Heart right ventricle (tissue), 16 donors: ENCODE measurements at regions not wholly inside any gene's neighbourhood (a gene's known extent, or its start where the extent isn't known, plus 50 kb on each side); places are given as distances from the start of the nearest gene placed in this dataset.

Source experiments
- ATAC-seq, 8 donors: fragments of 200-7000 bp; cut with Tn5 transposase; one replicate each; pipeline ENCODE4 v1.9.1; 2020; ENCODE audit warnings: mild to moderate bottlenecking in 8 of 8, moderate library complexity in 8 of 8, moderate number of reproducible peaks in 1 of 8
- DNase-seq, 2 donors: peaks; one replicate each; pipeline ENCODE4 v3.0.0-alpha.2; 2020
- H3K27ac ChIP-seq, 10 donors: fragments of 200-600 bp; sonication (generic) in 2 of 10; one replicate each; pipeline versions ENCODE4 v1.5.0 to v1.8.0; 2020 to 2022; ENCODE audit warnings: mild to moderate bottlenecking in 3 of 10
- H3K27me3 ChIP-seq, 7 donors: fragments of 200-600 bp; one replicate each; pipeline ENCODE4 v1.8.0; 2021 to 2022; ENCODE audit warnings: mild to moderate bottlenecking in 2 of 7
- H3K36me3 ChIP-seq, 9 donors: fragments of 200-600 bp; sonication (generic) in 1 of 9; one replicate each; pipeline versions ENCODE4 v1.5.0 to v1.8.0; 2020 to 2022; ENCODE audit warnings: mild to moderate bottlenecking in 2 of 9
- H3K4me1 ChIP-seq, 9 donors: fragments of 200-600 bp; sonication (generic) in 1 of 9; one replicate each; pipeline versions ENCODE4 v1.5.0 to v1.8.0; 2020 to 2022; ENCODE audit warnings: mild to moderate bottlenecking in 4 of 9
- H3K4me3 ChIP-seq, 10 donors: fragments of 200-600 bp; sonication (generic) in 2 of 10; one replicate each; pipeline versions ENCODE4 v1.5.0 to v1.8.0; 2020 to 2022; ENCODE audit warnings: mild to moderate bottlenecking in 7 of 10, moderate library complexity in 2 of 10
- H3K9me3 ChIP-seq, 11 donors: fragments of 200-600 bp in 10 of 11; sonication (generic) in 2 of 11; one replicate each; pipeline versions ENCODE4 v1.5.0 to v1.8.0; 2013 to 2022; ENCODE audit warnings: mild to moderate bottlenecking in 2 of 11, control low read depth in 1 of 11, moderate library complexity in 1 of 11
- WGBS, 2 donors: extraction: QIAGEN DNeasy Blood & Tissue Kit; methylation state at CpG; one replicate each; pipeline ENCODE4 v1.1.7; 2013; ENCODE audit warnings: inconsistent platforms in 1 of 2; 5-methylcytosine and 5-hydroxymethylcytosine counted together
- intact Hi-C, 10 donors: fragments of 100-400 bp; cut with DNase I; formaldehyde crosslinking; loops; one replicate each; pipeline versions ENCODE4 v1.11.1 to v1.14.2; 2022
- TF ChIP-seq, protein P1 (sequence below), 9 donors: fragments of 200-600 bp; sonication (generic) in 2 of 9; IDR thresholded peaks; one replicate each; pipeline versions ENCODE4 v1.5.0 to v1.8.0; 2021 to 2022; ENCODE audit warnings: antibody characterized with exemption in 9 of 9, mild to moderate bottlenecking in 5 of 9, moderate library complexity in 1 of 9
- donor health status: Arrhythmogenic right ventricular cardiomyopathy.
- donor health status: ischemic (EF 13 %, LVEDD 7.1; RV severe dilation, severe dysfunction).
- donor health status: healthy with polysubstance abuse.
- donor health status: DM: no; HTN: yes; CAD: no.
- donor health status: DM: no; HTN: no; CAD: no.
- donor health status: ischemic (EF 25% LVEDD 6.9; RV normal size, moderate dysfunction).
- donor health status: ischemic (EF 25% LVEDD 5.7; RV mildly dilated, moderate dysfunction).
- donor health status: healthy.
- donor health status: DM: yes; HTN: yes; CAD: no.
- donor health status: Ischemic cardiomyopathy.
- donor health status: ischemic (EF 35%, LVEDD 5.7; RV mildly dilated, moderate dysfunction).
- donor health status: nonischemic (EF 11% LVEDD 7.7; RV severe dilation, severe dysfunction).
- donor health status: DM: yes; HTN: yes; CAD: no.
- donor health status: PGD.
- donor health status: ischemic (EF 29% LVEDD 5.4; RV normal size, mild dysfunction).
- donor health status: nonischemic (EF 23%, LVEDD 6.1; RV moderate dilation, normal function).

GRCh38 chr6:16827627-16828026, 66.4 kb upstream of the ATXN1 start:
- WGBS, 2 donors = 89 to 92% methylated on average over 2 of the region's 2 CpGs
- Histone ChIP-seq H3K27me3 (no peaks in the 10 kb centered on the region), H3K9me3 (no peaks in the 10 kb centered on the region), H3K27ac (no peak overlapping the region), H3K4me1 (peaks cover 0 to 7% (median 0%) of the 10 kb centered on the region in 9 donors), H3K36me3 (no peaks in the 10 kb centered on the region), H3K4me3 (no peak overlapping the region)
- TF ChIP-seq, protein P1, sequence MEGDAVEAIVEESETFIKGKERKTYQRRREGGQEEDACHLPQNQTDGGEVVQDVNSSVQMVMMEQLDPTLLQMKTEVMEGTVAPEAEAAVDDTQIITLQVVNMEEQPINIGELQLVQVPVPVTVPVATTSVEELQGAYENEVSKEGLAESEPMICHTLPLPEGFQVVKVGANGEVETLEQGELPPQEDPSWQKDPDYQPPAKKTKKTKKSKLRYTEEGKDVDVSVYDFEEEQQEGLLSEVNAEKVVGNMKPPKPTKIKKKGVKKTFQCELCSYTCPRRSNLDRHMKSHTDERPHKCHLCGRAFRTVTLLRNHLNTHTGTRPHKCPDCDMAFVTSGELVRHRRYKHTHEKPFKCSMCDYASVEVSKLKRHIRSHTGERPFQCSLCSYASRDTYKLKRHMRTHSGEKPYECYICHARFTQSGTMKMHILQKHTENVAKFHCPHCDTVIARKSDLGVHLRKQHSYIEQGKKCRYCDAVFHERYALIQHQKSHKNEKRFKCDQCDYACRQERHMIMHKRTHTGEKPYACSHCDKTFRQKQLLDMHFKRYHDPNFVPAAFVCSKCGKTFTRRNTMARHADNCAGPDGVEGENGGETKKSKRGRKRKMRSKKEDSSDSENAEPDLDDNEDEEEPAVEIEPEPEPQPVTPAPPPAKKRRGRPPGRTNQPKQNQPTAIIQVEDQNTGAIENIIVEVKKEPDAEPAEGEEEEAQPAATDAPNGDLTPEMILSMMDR (IDR thresholded peaks at IDR 0.05) = no peak
- intact Hi-C loops = no loop called here
- DNase-seq = no peak
- no peak for ATAC-seq

DNA sequence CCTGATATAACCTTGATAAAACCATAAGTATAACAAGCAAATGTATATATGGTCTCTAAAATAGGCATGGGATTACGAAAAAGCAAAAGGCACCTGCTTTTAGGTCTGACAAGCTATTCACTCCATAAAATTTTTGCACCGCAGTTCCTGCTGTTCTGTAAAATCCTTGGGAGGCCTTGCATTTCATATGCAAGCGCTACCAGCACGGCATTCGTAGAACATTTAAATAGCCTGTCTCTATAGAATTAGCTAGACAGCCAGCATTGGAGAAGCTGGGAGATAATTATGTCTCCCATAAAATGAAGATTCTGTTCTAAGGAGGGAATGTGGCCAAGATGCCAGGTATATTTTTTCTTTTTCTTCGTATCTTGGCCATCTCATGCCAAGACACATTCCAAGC, 64.5 kb upstream of the ATXN1 start:
- TF ChIP-seq, protein P1 (IDR thresholded peaks at IDR 0.05) = no peak
- no peak for ATAC-seq
- no peak for DNase-seq
- H3K4me3 ChIP-seq = no peak overlapping the region
- WGBS, 2 donors = 96 to 99% methylated on average over 6 of the region's 6 CpGs
- intact Hi-C loops = no loop called here
- H3K27ac ChIP-seq = no peak overlapping the region
- peaks cover 0 to 7% (median 0%) of the 10 kb centered on the region in 9 donors for H3K4me1 ChIP-seq
- H3K27me3 ChIP-seq = no peaks in the 10 kb centered on the region
- H3K36me3 ChIP-seq = no peaks in the 10 kb centered on the region
- H3K9me3 ChIP-seq = no peaks in the 10 kb centered on the region

DNA sequence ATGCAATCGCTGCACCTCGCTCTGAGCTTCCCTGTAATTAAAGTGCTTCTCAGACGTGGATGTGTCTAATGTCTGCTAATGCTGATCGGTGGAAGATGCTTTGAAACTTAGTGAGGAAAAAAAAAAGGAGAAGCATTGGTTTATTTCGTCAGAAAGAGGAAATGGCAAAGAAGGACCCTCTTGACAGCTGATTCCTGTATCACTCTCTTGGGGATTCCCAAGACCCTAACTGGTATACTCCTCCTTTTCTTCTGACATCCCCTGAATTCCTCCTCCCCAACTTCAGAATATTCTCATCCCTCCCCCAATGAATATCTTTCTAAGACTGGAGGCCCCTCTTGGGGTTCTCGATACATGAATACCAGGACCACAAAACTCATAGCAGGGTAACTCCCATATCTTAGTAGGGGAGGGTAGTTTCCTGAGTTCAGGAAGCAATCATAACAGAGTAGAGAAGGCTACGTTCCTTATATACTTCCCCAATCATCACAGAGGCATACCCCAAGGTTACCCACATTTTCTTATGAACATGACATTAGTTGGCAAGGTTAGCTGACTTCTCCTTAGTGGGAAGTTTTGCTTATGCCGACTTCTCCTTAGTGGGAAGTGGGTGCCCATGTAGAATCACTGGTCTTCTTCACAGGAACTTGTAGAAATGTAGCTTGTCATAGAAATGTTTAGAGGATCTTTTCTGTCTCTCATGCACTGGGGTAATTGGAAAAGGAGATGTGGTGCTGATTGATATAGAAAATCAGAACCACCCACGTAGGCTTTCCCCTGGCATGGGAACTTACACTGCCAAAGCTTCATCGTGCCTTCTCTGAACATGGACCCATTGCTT, 63.8 kb upstream of the ATXN1 start:
- DNase-seq (no peak), ATAC-seq (peak in 1 of 8 donors; percentile 11)
- 71 to 77% methylated on average over 10 of the region's 10 CpGs for WGBS, 2 donors

DNA sequence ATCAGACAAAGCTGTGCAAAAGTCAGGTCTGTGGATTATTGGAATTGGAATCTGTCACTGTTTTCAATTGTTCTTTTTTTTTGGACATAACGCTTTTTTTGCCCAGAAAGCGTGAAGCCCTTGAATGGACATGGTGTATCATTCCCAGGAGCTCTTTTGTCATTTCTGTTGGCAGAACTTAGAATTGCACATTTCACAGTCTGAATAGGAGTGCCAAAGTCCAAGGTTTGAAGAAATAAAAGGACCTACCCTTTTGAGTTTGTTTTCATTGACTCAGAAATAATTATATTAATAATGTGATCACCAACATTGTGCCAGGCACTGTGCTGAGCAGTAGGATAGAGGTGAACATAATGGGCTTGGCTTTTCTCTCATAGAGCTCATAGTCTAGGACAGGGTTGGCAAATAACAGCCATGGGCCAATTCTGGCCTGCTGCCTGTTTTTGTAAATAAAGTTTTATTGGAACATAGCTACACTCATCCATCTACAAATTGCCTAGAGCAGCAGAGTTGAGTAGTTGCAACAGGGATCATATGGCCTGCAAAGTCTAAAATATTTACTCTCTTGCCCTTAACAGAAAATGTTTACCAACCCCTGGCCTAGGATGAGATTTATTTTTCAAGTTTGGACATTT, 62.6 kb upstream of the ATXN1 start:
- ATAC-seq (no peak), DNase-seq (no peak)
- TF ChIP-seq, protein P1 (IDR thresholded peaks at IDR 0.05) = no peak
- intact Hi-C loops = no loop called here
- Histone ChIP-seq H3K36me3 (no peaks in the 10 kb centered on the region), H3K27ac (no peak overlapping the region), H3K9me3 (no peaks in the 10 kb centered on the region), H3K4me1 (peaks cover 0 to 7% (median 0%) of the 10 kb centered on the region in 9 donors), H3K27me3 (no peaks in the 10 kb centered on the region), H3K4me3 (no peak overlapping the region)
- WGBS, 2 donors = 94 to 98% methylated on average over 2 of the region's 2 CpGs

More for the DNA sequence above, 63.8 kb upstream of the ATXN1 start:
- no peak overlapping the region for H3K4me3 ChIP-seq
- no peak overlapping the region for H3K27ac ChIP-seq
- H3K4me1 ChIP-seq = peaks cover 0 to 7% (median 0%) of the 10 kb centered on the region in 9 donors
- TF ChIP-seq, protein P1 (IDR thresholded peaks at IDR 0.05) = no peak
- no peaks in the 10 kb centered on the region for H3K9me3 ChIP-seq
- H3K27me3 ChIP-seq = no peaks in the 10 kb centered on the region
- H3K36me3 ChIP-seq = no peaks in the 10 kb centered on the region
- intact Hi-C loops = no loop called here
